HG03432 (cell line): ENCODE measurements at regions not wholly inside any gene's neighbourhood (a gene's known extent, or its start where the extent isn't known, plus 50 kb on each side); places are given as distances from the start of the nearest gene placed in this dataset.
"Not testable (repeated sequence)": the region's sequence is repeated elsewhere in the genome, so short reads cannot be mapped to it uniquely, and the experiment has no call there.

Experiments
- ATAC-seq: cut with Tn5 transposase; IDR thresholded peaks from one replicate; pipeline ENCODE4 v1.9.1; 2021; ENCODE audit warnings: mild to moderate bottlenecking, moderate library complexity; ENCODE audit not compliant: unreplicated experiment

GRCh38 chr1:147103416-147104155 lies 68.7 kb downstream of the PRKAB2 start:
- not testable (repeated sequence) for ATAC-seq

GRCh38 chr1:147099192-147099591 lies 73.1 kb downstream of the PRKAB2 start:
- ATAC-seq, result no peak

GRCh38 chr1:147098338-147098973 lies 73.8 kb downstream of the PRKAB2 start:
- not testable (repeated sequence) for ATAC-seq

- ATAC-seq, result no peak
Measured at GRCh38 chr1:147095691-147096090, 76.6 kb downstream of the PRKAB2 start.

GRCh38 chr1:147091801-147092200 lies 80.5 kb downstream of the PRKAB2 start:
- no peak for ATAC-seq

GRCh38 chr1:147089457-147089856 lies 82.8 kb downstream of the PRKAB2 start:
- ATAC-seq, result no peak

- ATAC-seq, result no peak
Measured at GRCh38 chr1:147086129-147086528, 86.1 kb downstream of the PRKAB2 start.

- ATAC-seq, result peak; percentile 83
Measured at GRCh38 chr1:147084273-147085096, 87.8 kb downstream of the PRKAB2 start.

- ATAC-seq, result no peak
Measured at GRCh38 chr1:147083919-147084272, 88.4 kb downstream of the PRKAB2 start.

- no peak for ATAC-seq
Measured at GRCh38 chr1:147080671-147081394, 91.4 kb downstream of the PRKAB2 start.

- no peak for ATAC-seq
Measured at GRCh38 chr1:147080006-147080661, 92.1 kb downstream of the PRKAB2 start.

- no peak for ATAC-seq
Measured at GRCh38 chr1:147079400-147080005, 92.8 kb downstream of the PRKAB2 start.

- no peak for ATAC-seq
Measured at GRCh38 chr1:147078606-147079399, 93.5 kb downstream of the PRKAB2 start.

GRCh38 chr1:147077936-147078605 lies 94.2 kb downstream of the PRKAB2 start:
- ATAC-seq, result no peak

- ATAC-seq, result no peak
Measured at GRCh38 chr1:147077523-147077922, 94.7 kb downstream of the PRKAB2 start.

GRCh38 chr1:147077081-147077480 lies 95.2 kb downstream of the PRKAB2 start:
- no peak for ATAC-seq

- no peak for ATAC-seq
Measured at GRCh38 chr1:147076442-147076841, 95.8 kb downstream of the PRKAB2 start.

GRCh38 chr1:147072482-147073432 lies 99.5 kb downstream of the PRKAB2 start:
- ATAC-seq, result no peak
